Duodenal mucosa (tissue), 2 donors: ENCODE measurements at regions not wholly inside any gene's neighbourhood (a gene's known extent, or its start where the extent isn't known, plus 50 kb on each side); places are given as distances from the start of the nearest gene placed in this dataset.
"Not testable (repeated sequence)": the region's sequence is repeated elsewhere in the genome, so short reads cannot be mapped to it uniquely, and the experiment has no call there.

ENCODE experiments used
- H3K27ac ChIP-seq: one replicate; pipeline ENCODE4 v1.7.0; 2013; ENCODE audit warnings: low read depth, low read length
- H3K27me3 ChIP-seq, 2 donors: one replicate each; pipeline ENCODE4 v1.7.0; 2013; ENCODE audit warnings: low read length in 2 of 2, control low read depth in 1 of 2; ENCODE audit not compliant: insufficient read depth in 2 of 2, control insufficient read depth in 1 of 2
- H3K36me3 ChIP-seq, 2 donors: one replicate each; pipeline ENCODE4 v1.7.0; 2013; ENCODE audit warnings: low read length in 2 of 2, control low read depth in 1 of 2; ENCODE audit not compliant: insufficient read depth in 2 of 2, control insufficient read depth in 1 of 2
- H3K4me1 ChIP-seq, 2 donors: one replicate each; pipeline ENCODE4 v1.7.0; 2013; ENCODE audit warnings: low read length in 2 of 2, control low read depth in 1 of 2; ENCODE audit not compliant: insufficient read depth in 2 of 2, control insufficient read depth in 1 of 2
- H3K4me3 ChIP-seq, 2 donors: one replicate each; pipeline ENCODE4 v1.7.0; 2013; ENCODE audit warnings: low read length in 2 of 2, low read depth in 1 of 2
- H3K9ac ChIP-seq, 2 donors: one replicate each; pipeline ENCODE4 v1.7.0; 2013; ENCODE audit warnings: low read length in 2 of 2, low read depth in 1 of 2
- H3K9me3 ChIP-seq, 2 donors: one replicate each; pipeline ENCODE4 v1.7.0; 2013; ENCODE audit warnings: low read length in 2 of 2, control low read depth in 1 of 2; ENCODE audit not compliant: control insufficient read depth in 1 of 2

- Histone ChIP-seq H3K4me3 (no peak overlapping the region), H3K27me3 (no peaks in the 10 kb centered on the region), H3K9me3 (no peaks in the 10 kb centered on the region), H3K36me3 (no peaks in the 10 kb centered on the region), H3K27ac (no peak overlapping the region), H3K4me1 (no peaks in the 10 kb centered on the region), H3K9ac (no peak overlapping the region)
These were observed 112.6 kb upstream of the NDUFV2 start for GRCh38 chr18:8989855-8990254.

DNA sequence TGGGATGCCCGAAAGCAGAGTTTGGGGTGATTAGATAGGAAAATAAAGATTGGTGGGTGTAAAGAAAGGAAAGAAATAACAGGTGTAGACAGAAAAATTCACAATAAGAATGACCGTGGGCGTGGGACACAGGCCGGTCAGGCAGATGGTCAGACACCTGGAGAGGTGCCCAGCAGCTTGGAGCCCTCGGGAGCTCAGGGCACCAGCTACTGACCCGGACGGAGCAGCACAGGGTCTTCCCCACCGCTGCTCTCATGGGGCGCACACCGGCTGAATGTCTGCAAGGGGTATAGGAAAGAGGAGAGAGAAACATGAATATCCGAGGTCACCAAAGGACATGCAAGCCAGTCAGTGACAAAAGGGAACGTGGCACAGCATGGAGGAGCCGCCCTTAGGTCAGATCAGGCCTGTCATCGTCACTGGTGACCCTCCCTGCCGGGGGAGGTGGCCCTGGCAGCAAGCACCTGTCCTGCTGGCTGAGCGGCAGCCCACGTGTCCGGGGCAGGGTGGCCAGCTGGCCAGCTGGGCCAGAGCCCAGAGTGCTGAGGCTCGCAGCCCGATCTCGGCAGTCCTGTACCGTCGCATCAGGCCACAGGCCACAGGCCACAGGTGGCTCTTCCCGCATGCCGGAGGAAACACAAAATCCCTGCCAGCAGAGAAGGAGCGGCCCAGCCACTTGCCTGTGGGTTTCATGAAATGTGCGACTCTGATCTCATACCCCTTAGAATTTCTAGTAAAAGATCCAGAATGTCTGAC lies 112.0 kb upstream of the NDUFV2 start:
- Histone ChIP-seq H3K9ac (no peak overlapping the region), H3K36me3 (no peaks in the 10 kb centered on the region), H3K4me3 (no peak overlapping the region), H3K9me3 (no peaks in the 10 kb centered on the region), H3K27ac (no peak overlapping the region), H3K27me3 (no peaks in the 10 kb centered on the region), H3K4me1 (no peaks in the 10 kb centered on the region)

GRCh38 chr18:8991155-8991554 lies 111.3 kb upstream of the NDUFV2 start:
- Histone ChIP-seq H3K4me1 (no peaks in the 10 kb centered on the region), H3K9ac (no peak overlapping the region), H3K36me3 (no peaks in the 10 kb centered on the region), H3K9me3 (no peaks in the 10 kb centered on the region), H3K27me3 (no peaks in the 10 kb centered on the region), H3K27ac (no peak overlapping the region), H3K4me3 (no peak overlapping the region)

DNA sequence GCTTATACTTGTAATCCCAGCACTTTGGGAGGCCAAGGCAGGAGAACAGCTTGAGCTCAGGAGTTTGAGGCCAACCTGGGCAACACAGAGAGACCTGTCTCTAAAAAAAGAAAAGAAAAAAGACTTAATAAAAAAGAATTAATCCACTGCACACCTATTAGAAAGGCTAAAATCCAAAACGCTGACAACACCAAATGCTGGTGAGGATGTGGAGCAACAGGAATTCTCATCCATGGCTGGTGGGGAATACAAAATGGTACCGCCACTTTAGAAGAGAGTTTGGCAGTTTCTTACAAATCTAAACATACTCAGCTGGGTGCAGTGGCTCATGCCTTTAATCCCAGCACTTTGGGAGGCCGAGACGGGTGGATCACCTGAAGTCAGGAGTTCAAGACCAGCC lies 110.0 kb upstream of the NDUFV2 start:
- H3K4me1 ChIP-seq, H3K27me3 ChIP-seq, H3K4me3 ChIP-seq, H3K9me3 ChIP-seq, H3K27ac ChIP-seq, H3K9ac ChIP-seq, H3K36me3 ChIP-seq: not testable (repeated sequence)

- Histone ChIP-seq H3K9ac (no peak overlapping the region), H3K27me3 (no peaks in the 10 kb centered on the region), H3K36me3 (no peaks in the 10 kb centered on the region), H3K27ac (no peak overlapping the region), H3K9me3 (no peaks in the 10 kb centered on the region), H3K4me1 (no peaks in the 10 kb centered on the region), H3K4me3 (no peak overlapping the region)
These were observed 107.9 kb upstream of the NDUFV2 start for GRCh38 chr18:8994603-8995002.

DNA sequence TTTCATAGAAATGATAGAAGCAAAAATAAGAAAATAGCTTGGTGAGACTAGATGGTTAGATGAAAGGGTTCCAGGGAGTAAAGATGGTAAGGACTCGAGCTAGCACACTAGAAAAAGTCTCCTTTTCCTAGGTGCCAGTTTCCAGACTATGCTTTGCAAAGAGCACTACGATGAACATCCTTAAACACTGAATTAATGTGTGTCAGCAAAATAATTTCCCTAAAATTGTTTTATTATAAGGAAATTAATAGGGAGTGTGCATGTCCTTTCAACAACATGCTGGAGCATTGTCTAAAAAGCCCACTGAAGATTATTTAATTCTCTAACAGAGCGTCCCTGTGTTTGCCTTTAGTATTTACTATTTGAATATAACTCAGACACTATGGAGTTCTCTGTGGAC lies 107.4 kb upstream of the NDUFV2 start:
- Histone ChIP-seq H3K9me3 (no peaks in the 10 kb centered on the region), H3K27ac (no peak overlapping the region), H3K36me3 (no peaks in the 10 kb centered on the region), H3K9ac (no peak overlapping the region), H3K27me3 (no peaks in the 10 kb centered on the region), H3K4me3 (no peak overlapping the region), H3K4me1 (no peaks in the 10 kb centered on the region)

DNA sequence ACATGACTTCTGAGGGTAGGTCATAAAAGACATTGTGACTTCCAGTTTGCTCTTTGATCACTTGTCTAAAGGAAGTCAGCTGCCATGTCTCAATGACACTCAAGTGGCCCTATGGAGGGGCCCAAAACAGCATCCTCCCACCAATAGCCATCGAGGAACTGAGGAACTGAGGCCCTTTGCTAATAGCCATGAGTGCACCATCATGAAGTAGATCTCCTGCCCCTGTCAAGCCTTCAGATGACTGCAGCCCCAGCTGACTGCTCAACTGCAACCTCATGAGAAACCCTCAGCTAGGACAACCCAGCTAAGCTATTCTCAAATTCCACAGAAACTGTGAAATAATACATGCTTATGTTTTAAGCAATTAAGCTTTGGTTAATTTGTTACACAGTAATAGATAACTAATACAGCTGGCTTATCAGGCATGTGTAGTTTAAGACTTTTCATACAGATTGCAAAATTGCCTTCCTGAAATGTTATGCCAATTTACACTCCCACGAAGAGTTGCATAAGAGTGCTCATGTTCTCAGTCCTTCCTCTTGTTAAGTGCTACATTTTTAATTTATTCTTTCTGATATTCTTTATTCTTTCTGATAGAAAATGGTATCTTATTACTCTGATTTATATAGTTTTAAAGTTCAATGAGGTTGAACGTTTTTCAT lies 105.6 kb upstream of the NDUFV2 start:
- no peak overlapping the region for H3K9ac ChIP-seq
- H3K36me3 ChIP-seq, result no peaks in the 10 kb centered on the region
- no peak overlapping the region for H3K27ac ChIP-seq
- no peaks in the 10 kb centered on the region for H3K9me3 ChIP-seq
- no peaks in the 10 kb centered on the region for H3K27me3 ChIP-seq
- no peak overlapping the region for H3K4me3 ChIP-seq
- H3K4me1 ChIP-seq, result no peaks in the 10 kb centered on the region

DNA sequence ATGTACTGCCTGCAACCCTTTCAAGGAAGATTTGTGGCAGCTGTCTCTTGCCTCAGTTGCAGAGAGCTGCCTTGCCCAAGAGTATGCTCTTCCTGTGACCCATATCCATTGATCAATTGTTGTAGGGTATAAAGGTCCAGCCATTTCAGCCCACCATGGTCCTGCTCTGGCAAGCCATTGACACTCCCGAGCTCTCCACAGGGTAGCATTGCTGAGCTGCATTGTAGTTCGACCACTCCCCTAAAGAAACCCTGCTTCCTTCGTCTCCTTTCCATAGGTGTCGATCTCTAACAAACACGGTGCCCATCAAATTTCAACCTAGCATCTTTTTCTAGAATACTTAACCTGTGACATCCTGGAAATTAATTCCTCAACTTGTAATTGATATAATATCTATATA lies 104.9 kb upstream of the NDUFV2 start:
- Histone ChIP-seq H3K27me3 (no peaks in the 10 kb centered on the region), H3K9me3 (no peaks in the 10 kb centered on the region)

DNA sequence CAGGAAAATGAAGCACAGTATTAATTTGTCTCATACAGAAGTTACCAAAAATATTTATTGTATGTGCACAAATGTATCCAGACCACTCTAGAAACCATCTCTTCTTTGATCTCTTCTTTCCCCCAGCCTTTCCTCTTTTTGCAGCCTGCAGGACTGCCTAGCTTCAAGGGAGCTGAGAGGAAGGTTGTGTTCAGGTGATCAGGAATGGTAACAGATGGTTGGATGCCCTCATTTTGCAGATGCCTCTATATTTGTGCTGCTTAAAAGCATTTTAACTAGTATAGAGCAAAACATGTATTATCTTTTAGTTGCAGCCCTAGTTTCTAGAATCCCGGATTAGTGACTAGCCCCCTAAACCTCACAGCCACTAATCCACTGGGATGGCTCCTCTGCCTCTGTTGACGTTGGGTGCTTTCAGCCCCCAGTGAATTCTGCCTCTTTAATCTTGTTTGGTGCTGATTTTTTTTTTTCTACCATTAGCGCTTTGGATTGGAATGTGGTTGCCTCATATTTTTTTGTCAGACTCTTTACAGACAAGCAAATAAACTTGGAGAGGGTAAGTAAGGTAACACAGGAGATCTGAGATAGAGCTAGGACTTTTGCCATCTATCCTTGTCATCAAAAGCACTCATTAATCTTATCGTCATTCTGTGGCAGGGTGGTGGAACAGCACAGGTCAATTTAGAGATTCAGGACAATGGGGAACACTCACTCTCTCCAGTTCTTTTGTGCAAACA lies 103.8 kb upstream of the NDUFV2 start:
- Histone ChIP-seq H3K9ac (no peak overlapping the region), H3K9me3 (no peaks in the 10 kb centered on the region), H3K36me3 (no peaks in the 10 kb centered on the region), H3K4me3 (no peak overlapping the region), H3K4me1 (no peaks in the 10 kb centered on the region), H3K27ac (no peak overlapping the region), H3K27me3 (no peaks in the 10 kb centered on the region)

More for the DNA sequence above, 104.9 kb upstream of the NDUFV2 start:
- no peak overlapping the region for H3K4me3 ChIP-seq
- H3K27ac ChIP-seq, result no peak overlapping the region
- no peak overlapping the region for H3K9ac ChIP-seq
- H3K4me1 ChIP-seq, result no peaks in the 10 kb centered on the region
- no peaks in the 10 kb centered on the region for H3K36me3 ChIP-seq

GRCh38 chr18:8999872-9000271 lies 102.6 kb upstream of the NDUFV2 start:
- H3K4me1 ChIP-seq, result no peaks in the 10 kb centered on the region
- H3K9ac ChIP-seq, result no peak overlapping the region
- H3K27ac ChIP-seq, result no peak overlapping the region
- no peaks in the 10 kb centered on the region for H3K36me3 ChIP-seq
- H3K27me3 ChIP-seq, result no peaks in the 10 kb centered on the region
- H3K9me3 ChIP-seq, result no peaks in the 10 kb centered on the region
- no peak overlapping the region for H3K4me3 ChIP-seq
